HG03039 (cell line): ENCODE measurements at regions not wholly inside any gene's neighbourhood (a gene's known extent, or its start where the extent isn't known, plus 50 kb on each side); places are given as distances from the start of the nearest gene placed in this dataset.

ENCODE experiments used
- ATAC-seq: cut with Tn5 transposase; IDR thresholded peaks from one replicate; pipeline ENCODE4 v1.9.1; 2021; ENCODE audit warnings: mild to moderate bottlenecking, moderate library complexity; ENCODE audit not compliant: unreplicated experiment

- no peak for ATAC-seq
Observed at GRCh38 chr1:90782046-90782445, 64.9 kb upstream of the BARHL2 start.

- no peak for ATAC-seq
Observed at GRCh38 chr1:90781534-90781933, 64.4 kb upstream of the BARHL2 start.

DNA sequence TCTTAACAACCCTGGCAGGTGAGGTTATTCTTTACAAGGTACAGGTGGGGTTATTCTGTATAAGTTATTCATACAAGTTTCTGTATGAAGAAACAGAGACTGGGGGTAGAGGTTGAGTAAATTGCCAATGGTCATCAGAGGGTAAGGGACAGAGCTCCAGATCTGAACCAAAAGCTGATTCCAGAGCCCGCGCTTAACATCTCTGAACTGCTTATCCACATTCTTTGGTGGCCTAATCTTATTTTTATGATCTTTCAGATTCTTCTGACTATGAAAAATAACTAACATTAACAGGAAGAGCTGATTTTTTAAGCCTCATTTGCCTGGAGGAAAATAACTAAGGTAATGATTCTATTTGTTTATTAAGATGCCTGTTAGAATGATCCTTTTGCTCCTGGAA is 63.9 kb upstream of the BARHL2 start:
- no peak for ATAC-seq

GRCh38 chr1:90779573-90779972 is 62.5 kb upstream of the BARHL2 start:
- no peak for ATAC-seq

GRCh38 chr1:90778486-90778885 is 61.4 kb upstream of the BARHL2 start:
- no peak for ATAC-seq

- ATAC-seq, result no peak
Observed at GRCh38 chr1:90773812-90774211, 56.7 kb upstream of the BARHL2 start.

DNA sequence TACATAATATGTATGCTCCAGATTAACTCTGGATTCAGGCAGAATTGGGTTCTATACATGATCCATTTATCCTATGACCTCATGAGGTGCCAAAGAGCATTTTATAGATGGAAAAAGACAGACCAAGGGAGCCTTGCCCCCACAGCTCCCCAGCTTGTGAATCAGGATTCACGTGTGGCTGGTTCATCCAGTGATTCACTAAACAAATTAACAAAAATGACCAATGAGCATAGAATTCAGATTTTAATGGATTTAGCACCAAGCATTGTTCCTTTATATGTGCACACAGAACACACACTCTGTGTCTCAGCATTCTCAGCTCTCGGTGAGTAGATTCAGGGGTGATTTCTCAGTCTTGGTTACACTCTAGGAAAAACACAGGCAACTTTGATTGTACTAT is 51.7 kb upstream of the BARHL2 start:
- no peak for ATAC-seq

DNA sequence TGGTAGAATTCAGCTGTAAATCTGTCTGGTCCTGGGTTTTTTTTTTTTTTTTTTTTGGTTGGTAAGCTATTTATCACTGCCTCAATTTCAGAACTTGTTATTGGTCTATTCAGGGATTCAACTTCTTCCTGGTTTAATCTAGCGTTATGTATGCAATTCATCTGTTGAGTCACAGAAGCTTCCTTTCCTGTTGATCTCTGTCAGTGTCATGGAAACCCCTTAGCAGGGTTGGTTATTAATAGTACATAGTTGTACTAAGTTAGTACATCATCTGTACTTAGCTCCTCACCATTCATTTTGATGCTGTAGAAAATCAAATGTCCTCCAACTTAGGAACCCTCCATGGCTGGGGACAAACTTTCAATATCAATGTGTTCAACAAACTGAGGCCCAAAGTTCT is 51.0 kb upstream of the BARHL2 start:
- no peak for ATAC-seq
